K562 (cell line): ENCODE measurements at regions not wholly inside any gene's neighbourhood (a gene's known extent, or its start where the extent isn't known, plus 50 kb on each side); places are given as distances from the start of the nearest gene placed in this dataset.

Experiments
- ATAC-seq: fragments of 200-7000 bp; cut with Tn5 transposase; 3 replicates; pipeline ENCODE4 v1.9.1; 2020; ENCODE audit warnings: moderate library complexity
- BruUV-seq: library from RNA; stranded (reverse); fragments of 400-500 nt; replicated peaks from 2 replicates; lab custom pipeline; 2021; lab: Mats Ljungman, UMichigan
- CTCF ChIA-PET: fragments of 300-600 bp; formaldehyde crosslinking; extraction: SDS; loops from one replicate; lab custom pipeline; 2021; ENCODE audit warnings: low intra/inter-chr PET ratio; lab: Yijun Ruan, JAX
- POLR2A ChIA-PET: fragments of 300-600, 350-650 bp; sonication (Branson Sonifier 250); formaldehyde crosslinking; extraction: SDS; loops from one replicate; lab custom pipeline; 2021; ENCODE audit warnings: antibody characterized with exemption, inconsistent platforms; lab: Yijun Ruan, JAX
- DNase-seq, 4 experiments: peaks; one replicate each; pipeline versions ENCODE4 v3.0.0 to v3.0.0-alpha.2; 2011 to 2018; ENCODE audit warnings: low spot score in 3 of 4, mixed read lengths in 3 of 4; ENCODE audit errors: extremely low read depth in 1 of 4
- FAIRE-seq: peaks from 2 replicates; lab custom pipeline; 2011; peaks lifted over from hg19 to GRCh38; lab: Jason Lieb, UNC
- H2AFZ ChIP-seq: 2 replicates; pipeline ENCODE4 v1.6.0; 2011; ENCODE audit warnings: low read depth, low read length, control low read depth, inconsistent platforms
- H3K27ac ChIP-seq: fragments of 200-600 bp; 3 replicates; pipeline ENCODE4 v1.8.0; 2011; ENCODE audit warnings: low read depth, mild to moderate bottlenecking, control low read depth, inconsistent platforms, low read length, moderate library complexity, mixed read lengths; ENCODE audit errors: extremely low read depth
- H3K27me3 ChIP-seq, 2 experiments: fragments of 300-600 bp in 1 of 2; 2 replicates in 1 of 2; 3 replicates in 1 of 2; pipeline versions ENCODE4 v1.6.0 to v1.8.0; 2011; ENCODE audit warnings: inconsistent platforms in 2 of 2, low read length in 2 of 2, mild to moderate bottlenecking in 1 of 2, mixed read lengths in 1 of 2, moderate library complexity in 1 of 2; ENCODE audit not compliant: control insufficient read depth in 2 of 2, insufficient read depth in 2 of 2
- H3K36me3 ChIP-seq: fragments of 300-600 bp; 3 replicates; pipeline ENCODE4 v1.8.0; 2011; ENCODE audit warnings: mild to moderate bottlenecking, low read length, inconsistent platforms; ENCODE audit not compliant: control insufficient read depth, insufficient read depth
- H3K4me1 ChIP-seq, 2 experiments: fragments of 200-600 bp in 1 of 2; replicated peaks in 1 of 2; 2 replicates in 1 of 2; 3 replicates in 1 of 2; pipeline versions ENCODE4 v1.5.1 to v1.8.0; 2011; ENCODE audit warnings: inconsistent platforms in 2 of 2, low read length in 2 of 2, mild to moderate bottlenecking in 1 of 2, mixed read lengths in 1 of 2, moderate library complexity in 1 of 2; ENCODE audit not compliant: control insufficient read depth in 2 of 2, insufficient read depth in 2 of 2
- H3K4me2 ChIP-seq: 2 replicates; pipeline ENCODE4 v1.6.1; 2011; ENCODE audit warnings: low read length, control low read depth, inconsistent platforms, mixed read lengths; ENCODE audit not compliant: insufficient read depth
- H3K4me3 ChIP-seq: fragments of 200-600 bp; sonication (generic), shearing (Covaris generic); 2 replicates; pipeline ENCODE4 v1.5.1; 2016; ENCODE audit warnings: control low read depth, inconsistent platforms
- H3K79me2 ChIP-seq: fragments of 200-600 bp; 3 replicates; pipeline ENCODE4 v1.8.0; 2011; ENCODE audit warnings: low read length, inconsistent platforms; ENCODE audit not compliant: control insufficient read depth, insufficient read depth
- H3K9ac ChIP-seq, 2 experiments: 2 replicates each; pipeline versions ENCODE4 v1.6.0 to v1.6.1; 2011; ENCODE audit warnings: low read depth in 2 of 2, low read length in 2 of 2, control low read depth in 1 of 2, inconsistent platforms in 1 of 2, mild to moderate bottlenecking in 1 of 2, mixed read lengths in 1 of 2; ENCODE audit not compliant: insufficient read depth in 1 of 2
- H3K9me1 ChIP-seq: one replicate; pipeline ENCODE4 v1.6.0; 2011; ENCODE audit warnings: inconsistent platforms, mild to moderate bottlenecking, low read length, moderate library complexity; ENCODE audit not compliant: control insufficient read depth, insufficient read depth
- H3K9me3 ChIP-seq: replicated peaks from 2 replicates; pipeline ENCODE4 v1.5.1; 2011; ENCODE audit warnings: low read depth, low read length, inconsistent platforms; ENCODE audit not compliant: control insufficient read depth, insufficient read depth
- H4K20me1 ChIP-seq: replicated peaks from 2 replicates; pipeline ENCODE4 v1.6.1; 2011; ENCODE audit warnings: low read length, inconsistent platforms, mixed read lengths; ENCODE audit not compliant: control insufficient read depth, insufficient read depth
- HMG20A ChIP-seq: fragments of 450-650 bp; formaldehyde crosslinking; conservative IDR thresholded peaks from 2 replicates; pipeline ENCODE4 v1.4.0; 2020; ENCODE audit warnings: mild to moderate bottlenecking, mixed read lengths
- ILF3 ChIP-seq: fragments of 450-650 bp; IDR thresholded peaks from 2 replicates; pipeline ENCODE4 v1.6.1; 2018; ENCODE audit warnings: antibody characterized with exemption, mild to moderate bottlenecking, moderate library complexity, borderline replicate concordance
- MYC ChIP-seq, 2 experiments: fragments of 250-450 bp in 1 of 2; sonication (Bioruptor Pico) in 1 of 2; IDR thresholded peaks; 2 replicates each; pipeline versions ENCODE4 v1.5.1 to v1.6.1; 2012 to 2021; ENCODE audit warnings: low read depth in 2 of 2, borderline replicate concordance in 1 of 2, improper control_type of control experiment in 1 of 2, low read length in 1 of 2, mild to moderate bottlenecking in 1 of 2, moderate library complexity in 1 of 2
- NELFE ChIP-seq: IDR thresholded peaks from 2 replicates; pipeline ENCODE4 v1.6.1; 2011; ENCODE audit warnings: mild to moderate bottlenecking; ENCODE audit not compliant: insufficient read depth, insufficient read length
- PCBP1 ChIP-seq: fragments of 200-400 bp; formaldehyde crosslinking; IDR thresholded peaks from 2 replicates; pipeline ENCODE4 v1.6.1; 2018; ENCODE audit warnings: mild to moderate bottlenecking, low read depth, low read length; ENCODE audit not compliant: poor library complexity, severe bottlenecking
- PHF8 ChIP-seq: fragments of 200-600 bp; sonication (generic); IDR thresholded peaks from 2 replicates; pipeline ENCODE4 v1.6.1; 2012; ENCODE audit warnings: mixed run types, mild to moderate bottlenecking, inconsistent platforms, low read length, moderate library complexity, borderline replicate concordance
- ZFP30 ChIP-seq: fragments of 250-450 bp; sonication (Bioruptor Pico); IDR thresholded peaks from 2 replicates; pipeline ENCODE4 v1.8.0; 2022; ENCODE audit warnings: moderate library complexity, mild to moderate bottlenecking, inconsistent platforms, borderline replicate concordance
- WGBS: fragments of 100-300 bp; shearing (Covaris generic); methylation state at CpG from one replicate; pipeline ENCODE4 v1.1.6; 2016; ENCODE audit warnings: low coverage, mixed read lengths; ENCODE audit not compliant: insufficient coverage; ENCODE audit errors: missing lambda C conversion rate; 5-methylcytosine and 5-hydroxymethylcytosine counted together
- in situ Hi-C: fragments of 300-500 bp; cut with MboI; formaldehyde crosslinking; loops from 4 replicates; pipeline ENCODE4 v1.15.0; 2018; ENCODE audit warnings: inconsistent platforms, mixed read lengths
- intact Hi-C: fragments of 100-400 bp; cut with micrococcal nuclease; formaldehyde crosslinking; loops from 2 replicates; pipeline ENCODE4 v1.14.2; 2022

DNA sequence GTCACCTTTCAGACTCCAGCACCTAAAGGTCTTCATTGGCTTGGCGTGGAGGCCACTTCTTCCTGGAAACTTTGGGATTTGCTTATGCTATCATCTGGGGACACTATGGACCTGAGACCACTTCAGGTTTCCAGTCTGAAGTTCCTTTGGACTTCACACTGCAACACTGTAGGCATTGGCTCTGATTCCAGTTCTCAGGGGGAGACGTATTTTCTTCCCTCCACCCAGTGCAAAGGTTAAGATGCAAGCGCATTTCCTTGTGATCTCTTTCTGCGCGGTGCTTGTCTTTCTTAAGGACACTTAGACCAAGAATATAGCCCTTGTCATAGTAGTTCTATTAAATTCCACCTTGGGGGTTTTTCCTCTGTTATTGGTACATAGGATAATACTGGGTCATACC lies 299.8 kb downstream of the TSHZ3 start:
- BruUV-seq: no TSS peak
- no peaks in the 10 kb centered on the region for H3K4me1 ChIP-seq
- WGBS: 0% methylated on average over 4 of the region's 5 CpGs
- H3K9me3 ChIP-seq: no peaks in the 10 kb centered on the region
- DNase-seq (no peak), ATAC-seq (no peak), FAIRE-seq (no peak)
- no peak overlapping the region for H3K9ac ChIP-seq
- H4K20me1 ChIP-seq: no peaks in the 10 kb centered on the region
- no peak for TF ChIP-seq PCBP1
- no peak for TF ChIP-seq ZFP30 (CRISPR knock-in tag)
- no peak for TF ChIP-seq ILF3
- TF ChIP-seq PHF8: no peak
- no peak for TF ChIP-seq NELFE
- TF ChIP-seq HMG20A (CRISPR knock-in tag): no peak
- TF ChIP-seq MYC (IDR thresholded peaks at IDR 0.05; ENCODE audit: low read depth, low read length): no peak
- no peak for TF ChIP-seq MYC (CRISPR knock-in tag; IDR thresholded peaks at IDR 0.05; ENCODE audit: borderline replicate concordance, low read depth)
- intact Hi-C loops: no loop called here
- H3K4me2 ChIP-seq: no peak overlapping the region
- CTCF ChIA-PET: no interaction called here
- no peak overlapping the region for H2AFZ ChIP-seq
- no peak overlapping the region for H3K27ac ChIP-seq
- no peak overlapping the region for H3K4me3 ChIP-seq
- H3K79me2 ChIP-seq: no peaks in the 10 kb centered on the region
- H3K36me3 ChIP-seq: no peaks in the 10 kb centered on the region
- in situ Hi-C loops: no loop called here
- no peaks in the 10 kb centered on the region for H3K9me1 ChIP-seq
- POLR2A ChIA-PET: no interaction called here
- H3K27me3 ChIP-seq: no peaks in the 10 kb centered on the region
